Left ventricle myocardium inferior (tissue), 1 donor: ENCODE measurements at regions not wholly inside any gene's neighbourhood (a gene's known extent, or its start where the extent isn't known, plus 50 kb on each side); places are given as distances from the start of the nearest gene placed in this dataset.

Experiments used
- DNase-seq: peaks from one replicate; pipeline ENCODE4 v3.0.0-alpha.2; 2020
- H3K27ac ChIP-seq: fragments of 200-600 bp; replicated peaks from 2 replicates; pipeline ENCODE4 v1.8.0; 2021
- H3K27me3 ChIP-seq: fragments of 200-600 bp; 2 replicates; pipeline ENCODE4 v1.8.0; 2021; ENCODE audit warnings: low read depth
- H3K36me3 ChIP-seq: fragments of 200-600 bp; 2 replicates; pipeline ENCODE4 v1.8.0; 2021
- H3K4me1 ChIP-seq: fragments of 200-600 bp; 2 replicates; pipeline ENCODE4 v1.8.0; 2021
- H3K4me3 ChIP-seq: fragments of 200-600 bp; 2 replicates; pipeline ENCODE4 v1.8.0; 2021; ENCODE audit warnings: mild to moderate bottlenecking, moderate library complexity
- H3K9me3 ChIP-seq: fragments of 200-600 bp; replicated peaks from 2 replicates; pipeline ENCODE4 v1.8.0; 2021
- CTCF ChIP-seq: fragments of 200-600 bp; IDR thresholded peaks from 2 replicates; pipeline ENCODE4 v1.8.0; 2021; ENCODE audit warnings: antibody characterized with exemption, mild to moderate bottlenecking, borderline replicate concordance
- intact Hi-C: fragments of 100-400 bp; cut with micrococcal nuclease; formaldehyde crosslinking; loops from one replicate; pipeline ENCODE4 v1.11.0; 2022
- donor health status: DM: no; HTN: yes; CAD: no; lungs with severe emphysema.

GRCh38 chr17:69717819-69718218, 303.3 kb downstream of the MAP2K6 start:
- no peaks in the 10 kb centered on the region for H3K36me3 ChIP-seq
- H3K4me3 ChIP-seq = no peak overlapping the region
- no peaks in the 10 kb centered on the region for H3K9me3 ChIP-seq
- DNase-seq = no peak
- intact Hi-C loops = no loop called here
- no peaks in the 10 kb centered on the region for H3K27me3 ChIP-seq
- no peak for TF ChIP-seq CTCF
- no peak overlapping the region for H3K27ac ChIP-seq
- H3K4me1 ChIP-seq = no peaks in the 10 kb centered on the region

- intact Hi-C loops = loop anchor here (10.0 kb wide), 1 partner anchor 65 kb away; no protein-coding TSS in a partner anchor
- Histone ChIP-seq H3K4me3 (no peak overlapping the region), H3K36me3 (no peaks in the 10 kb centered on the region), H3K27ac (no peak overlapping the region), H3K27me3 (no peaks in the 10 kb centered on the region), H3K4me1 (no peaks in the 10 kb centered on the region), H3K9me3 (no peaks in the 10 kb centered on the region)
- no peak for DNase-seq
- peak; percentile 14 for TF ChIP-seq CTCF
These were observed 305.1 kb downstream of the MAP2K6 start for GRCh38 chr17:69719474-69720048.

GRCh38 chr17:69722518-69722917, 308.0 kb downstream of the MAP2K6 start:
- intact Hi-C loops = loop anchor here (10.0 kb wide), 1 partner anchor 62 kb away; no protein-coding TSS in a partner anchor
- no peaks in the 10 kb centered on the region for H3K9me3 ChIP-seq
- no peaks in the 10 kb centered on the region for H3K27me3 ChIP-seq
- no peak for DNase-seq
- TF ChIP-seq CTCF = no peak
- no peaks in the 10 kb centered on the region for H3K4me1 ChIP-seq
- H3K36me3 ChIP-seq = no peaks in the 10 kb centered on the region
- no peak overlapping the region for H3K27ac ChIP-seq
- no peak overlapping the region for H3K4me3 ChIP-seq

GRCh38 chr17:69723316-69723715, 308.8 kb downstream of the MAP2K6 start:
- Histone ChIP-seq H3K4me1 (peaks cover 2% of the 10 kb centered on the region), H3K36me3 (no peaks in the 10 kb centered on the region), H3K27me3 (no peaks in the 10 kb centered on the region), H3K4me3 (no peak overlapping the region), H3K27ac (no peak overlapping the region), H3K9me3 (no peaks in the 10 kb centered on the region)
- intact Hi-C loops = loop anchor here (10.0 kb wide), 1 partner anchor 61 kb away; no protein-coding TSS in a partner anchor
- TF ChIP-seq CTCF = no peak
- DNase-seq = no peak

- H3K4me1 ChIP-seq = peaks cover 7% of the 10 kb centered on the region
- no peak overlapping the region for H3K4me3 ChIP-seq
- no peak overlapping the region for H3K27ac ChIP-seq
- no peaks in the 10 kb centered on the region for H3K36me3 ChIP-seq
- DNase-seq = no peak
- TF ChIP-seq CTCF = no peak
- no peaks in the 10 kb centered on the region for H3K9me3 ChIP-seq
- intact Hi-C loops = loop anchor here (10.0 kb wide), 1 partner anchor 61 kb away; no protein-coding TSS in a partner anchor
- no peaks in the 10 kb centered on the region for H3K27me3 ChIP-seq
These were observed 309.2 kb downstream of the MAP2K6 start for GRCh38 chr17:69723741-69724140.
